ENCODE measurements at regions not wholly inside any gene's neighbourhood (a gene's known extent, or its start where the extent isn't known, plus 50 kb on each side); places are given as distances from the start of the nearest gene placed in this dataset.

DNA sequence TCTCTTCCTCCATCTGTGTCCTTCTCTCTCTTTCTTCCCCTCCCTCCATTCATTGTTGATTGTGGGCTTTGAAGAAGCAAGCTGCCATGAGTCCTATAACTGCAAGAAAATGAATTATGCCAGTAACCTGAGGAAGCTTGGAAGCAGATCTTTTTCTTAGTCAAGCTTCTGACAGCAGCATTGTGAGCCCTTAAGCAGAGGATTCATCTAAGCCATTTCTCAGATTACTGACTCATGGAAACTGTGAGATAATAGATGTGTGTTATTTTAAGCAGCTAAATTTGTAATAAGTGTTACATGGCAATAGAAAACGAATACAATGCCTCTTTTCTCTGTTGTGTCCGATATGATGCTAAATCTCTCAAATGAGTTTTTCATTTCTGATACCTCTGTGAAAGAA, 1109.7 kb downstream of the CDH11 start:
- H3K36me3 ChIP-seq (ENCODE audit: control insufficient read depth, insufficient read depth, low read length), result no peaks in the 10 kb centered on the region
- H3K27ac ChIP-seq (ENCODE audit: low read length), result no peak overlapping the region
- POLR2A ChIA-PET, result no interaction called here
- DNase-seq (ENCODE audit: low read depth, low spot score) (no peak), ATAC-seq (no peak)
- intact Hi-C loops (cut with micrococcal nuclease; ENCODE audit: unreplicated experiment) (no loop called here), in situ Hi-C loops (cut with HindIII; ENCODE audit: low pct_unique_long_range_greater_than_20kb, low sequenced_read_pairs) (no loop called here)
- no peaks in the 10 kb centered on the region for H3K4me1 ChIP-seq (ENCODE audit: control insufficient read depth, insufficient read depth, low read length)
- BruUV-seq (replicated peaks), result no TSS peak
- TF ChIP-seq, protein P1, sequence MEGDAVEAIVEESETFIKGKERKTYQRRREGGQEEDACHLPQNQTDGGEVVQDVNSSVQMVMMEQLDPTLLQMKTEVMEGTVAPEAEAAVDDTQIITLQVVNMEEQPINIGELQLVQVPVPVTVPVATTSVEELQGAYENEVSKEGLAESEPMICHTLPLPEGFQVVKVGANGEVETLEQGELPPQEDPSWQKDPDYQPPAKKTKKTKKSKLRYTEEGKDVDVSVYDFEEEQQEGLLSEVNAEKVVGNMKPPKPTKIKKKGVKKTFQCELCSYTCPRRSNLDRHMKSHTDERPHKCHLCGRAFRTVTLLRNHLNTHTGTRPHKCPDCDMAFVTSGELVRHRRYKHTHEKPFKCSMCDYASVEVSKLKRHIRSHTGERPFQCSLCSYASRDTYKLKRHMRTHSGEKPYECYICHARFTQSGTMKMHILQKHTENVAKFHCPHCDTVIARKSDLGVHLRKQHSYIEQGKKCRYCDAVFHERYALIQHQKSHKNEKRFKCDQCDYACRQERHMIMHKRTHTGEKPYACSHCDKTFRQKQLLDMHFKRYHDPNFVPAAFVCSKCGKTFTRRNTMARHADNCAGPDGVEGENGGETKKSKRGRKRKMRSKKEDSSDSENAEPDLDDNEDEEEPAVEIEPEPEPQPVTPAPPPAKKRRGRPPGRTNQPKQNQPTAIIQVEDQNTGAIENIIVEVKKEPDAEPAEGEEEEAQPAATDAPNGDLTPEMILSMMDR (IDR thresholded peaks at IDR 0.05), result no peak
- TF ChIP-seq TCF7L2 (IDR thresholded peaks at IDR 0.05; ENCODE audit: low read depth, low read length) (no peak), SIN3A (IDR thresholded peaks at IDR 0.05; ENCODE audit: borderline replicate concordance, insufficient read depth, low read depth, low read length) (no peak), POLR2AphosphoS5 (IDR thresholded peaks at IDR 0.05; ENCODE audit: low read depth, low read length) (no peak)
- TF ChIP-seq, protein P2, sequence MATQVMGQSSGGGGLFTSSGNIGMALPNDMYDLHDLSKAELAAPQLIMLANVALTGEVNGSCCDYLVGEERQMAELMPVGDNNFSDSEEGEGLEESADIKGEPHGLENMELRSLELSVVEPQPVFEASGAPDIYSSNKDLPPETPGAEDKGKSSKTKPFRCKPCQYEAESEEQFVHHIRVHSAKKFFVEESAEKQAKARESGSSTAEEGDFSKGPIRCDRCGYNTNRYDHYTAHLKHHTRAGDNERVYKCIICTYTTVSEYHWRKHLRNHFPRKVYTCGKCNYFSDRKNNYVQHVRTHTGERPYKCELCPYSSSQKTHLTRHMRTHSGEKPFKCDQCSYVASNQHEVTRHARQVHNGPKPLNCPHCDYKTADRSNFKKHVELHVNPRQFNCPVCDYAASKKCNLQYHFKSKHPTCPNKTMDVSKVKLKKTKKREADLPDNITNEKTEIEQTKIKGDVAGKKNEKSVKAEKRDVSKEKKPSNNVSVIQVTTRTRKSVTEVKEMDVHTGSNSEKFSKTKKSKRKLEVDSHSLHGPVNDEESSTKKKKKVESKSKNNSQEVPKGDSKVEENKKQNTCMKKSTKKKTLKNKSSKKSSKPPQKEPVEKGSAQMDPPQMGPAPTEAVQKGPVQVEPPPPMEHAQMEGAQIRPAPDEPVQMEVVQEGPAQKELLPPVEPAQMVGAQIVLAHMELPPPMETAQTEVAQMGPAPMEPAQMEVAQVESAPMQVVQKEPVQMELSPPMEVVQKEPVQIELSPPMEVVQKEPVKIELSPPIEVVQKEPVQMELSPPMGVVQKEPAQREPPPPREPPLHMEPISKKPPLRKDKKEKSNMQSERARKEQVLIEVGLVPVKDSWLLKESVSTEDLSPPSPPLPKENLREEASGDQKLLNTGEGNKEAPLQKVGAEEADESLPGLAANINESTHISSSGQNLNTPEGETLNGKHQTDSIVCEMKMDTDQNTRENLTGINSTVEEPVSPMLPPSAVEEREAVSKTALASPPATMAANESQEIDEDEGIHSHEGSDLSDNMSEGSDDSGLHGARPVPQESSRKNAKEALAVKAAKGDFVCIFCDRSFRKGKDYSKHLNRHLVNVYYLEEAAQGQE (IDR thresholded peaks at IDR 0.05; ENCODE audit: insufficient read depth in 1 of 2, low read depth in 2 of 2, low read length in 1 of 2), result no peak
- no peaks in the 10 kb centered on the region for H3K27me3 ChIP-seq (ENCODE audit: control insufficient read depth, insufficient read depth, low read length)
- H3K9me3 ChIP-seq (ENCODE audit: control insufficient read depth, insufficient read depth, low read depth, low read length), result no peaks in the 10 kb centered on the region
- CTCF ChIA-PET, result no interaction called here
- H3K4me3 ChIP-seq (ENCODE audit: low read depth in 2 of 2, low read length in 2 of 2), result no peak overlapping the region

GRCh38 chr16:64011650-64012049, 1110.2 kb downstream of the CDH11 start:
- H3K9me3 ChIP-seq (ENCODE audit: control insufficient read depth, insufficient read depth, low read depth, low read length), result no peaks in the 10 kb centered on the region
- H3K27me3 ChIP-seq (ENCODE audit: control insufficient read depth, insufficient read depth, low read length), result no peaks in the 10 kb centered on the region
- ATAC-seq (no peak), DNase-seq (ENCODE audit: low read depth, low spot score) (no peak)
- no peak overlapping the region for H3K27ac ChIP-seq (ENCODE audit: low read length)
- no peak overlapping the region for H3K4me3 ChIP-seq (ENCODE audit: low read depth in 2 of 2, low read length in 2 of 2)
- CTCF ChIA-PET, result no interaction called here
- no peaks in the 10 kb centered on the region for H3K36me3 ChIP-seq (ENCODE audit: control insufficient read depth, insufficient read depth, low read length)
- in situ Hi-C loops (cut with HindIII; ENCODE audit: low pct_unique_long_range_greater_than_20kb, low sequenced_read_pairs) (no loop called here), intact Hi-C loops (cut with micrococcal nuclease; ENCODE audit: unreplicated experiment) (no loop called here)
- no TSS peak for BruUV-seq (replicated peaks)
- TF ChIP-seq POLR2AphosphoS5 (IDR thresholded peaks at IDR 0.05; ENCODE audit: low read depth, low read length) (no peak), TCF7L2 (IDR thresholded peaks at IDR 0.05; ENCODE audit: low read depth, low read length) (no peak)
- POLR2A ChIA-PET, result no interaction called here
- no peaks in the 10 kb centered on the region for H3K4me1 ChIP-seq (ENCODE audit: control insufficient read depth, insufficient read depth, low read length)

DNA sequence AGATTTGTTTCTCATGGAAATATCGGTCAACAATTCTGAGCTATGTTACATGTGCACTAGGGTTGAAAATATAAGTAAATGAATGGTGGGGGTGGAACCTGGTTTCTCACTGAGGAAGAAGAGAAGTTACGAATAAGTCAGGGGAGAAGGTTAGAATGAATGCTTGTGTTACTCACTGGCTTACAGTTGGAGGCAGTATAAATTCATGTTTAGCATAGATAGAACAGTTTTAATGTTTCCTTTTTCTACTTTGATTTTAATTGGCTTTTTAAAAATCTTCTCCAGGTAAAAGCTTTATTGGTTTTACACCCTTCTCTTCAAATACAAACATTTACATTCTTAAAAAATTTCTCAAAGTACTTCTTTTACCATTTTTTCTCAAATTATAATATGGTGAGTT, 1113.7 kb downstream of the CDH11 start:
- Histone ChIP-seq H3K4me3 (ENCODE audit: low read depth in 2 of 2, low read length in 2 of 2) (no peak overlapping the region), H3K36me3 (ENCODE audit: control insufficient read depth, insufficient read depth, low read length) (no peaks in the 10 kb centered on the region), H3K4me1 (ENCODE audit: control insufficient read depth, insufficient read depth, low read length) (no peaks in the 10 kb centered on the region), H3K27me3 (ENCODE audit: control insufficient read depth, insufficient read depth, low read length) (no peaks in the 10 kb centered on the region), H3K27ac (ENCODE audit: low read length) (no peak overlapping the region), H3K9me3 (ENCODE audit: control insufficient read depth, insufficient read depth, low read depth, low read length) (no peaks in the 10 kb centered on the region)
- ATAC-seq (no peak), DNase-seq (ENCODE audit: low read depth, low spot score) (no peak)
- TF ChIP-seq TCF7L2 (IDR thresholded peaks at IDR 0.05; ENCODE audit: low read depth, low read length) (no peak), SIN3A (IDR thresholded peaks at IDR 0.05; ENCODE audit: borderline replicate concordance, insufficient read depth, low read depth, low read length) (no peak), POLR2AphosphoS5 (IDR thresholded peaks at IDR 0.05; ENCODE audit: low read depth, low read length) (no peak)
- TF ChIP-seq, protein P2 (IDR thresholded peaks at IDR 0.05; ENCODE audit: insufficient read depth in 1 of 2, low read depth in 2 of 2, low read length in 1 of 2), result no peak
- TF ChIP-seq, protein P1 (IDR thresholded peaks at IDR 0.05), result no peak
- in situ Hi-C loops (cut with HindIII; ENCODE audit: low pct_unique_long_range_greater_than_20kb, low sequenced_read_pairs) (no loop called here), intact Hi-C loops (cut with micrococcal nuclease; ENCODE audit: unreplicated experiment) (no loop called here)
- ChIA-PET CTCF (no interaction called here), POLR2A (no interaction called here)
- no TSS peak for BruUV-seq (replicated peaks)
